Urothelium cell line (cell line): ENCODE measurements at regions not wholly inside any gene's neighbourhood (a gene's known extent, or its start where the extent isn't known, plus 50 kb on each side); places are given as distances from the start of the nearest gene placed in this dataset.
A peak's percentile ranks its signal among the peaks of the same experiment; 100 is the strongest.

Experiments used
- DNase-seq: peaks from one replicate; pipeline ENCODE4 v3.0.0; 2011; ENCODE audit warnings: low spot score, mixed read lengths
- FAIRE-seq: peaks from 2 replicates; lab custom pipeline; 2011; peaks lifted over from hg19 to GRCh38; lab: Jason Lieb, UNC

DNA sequence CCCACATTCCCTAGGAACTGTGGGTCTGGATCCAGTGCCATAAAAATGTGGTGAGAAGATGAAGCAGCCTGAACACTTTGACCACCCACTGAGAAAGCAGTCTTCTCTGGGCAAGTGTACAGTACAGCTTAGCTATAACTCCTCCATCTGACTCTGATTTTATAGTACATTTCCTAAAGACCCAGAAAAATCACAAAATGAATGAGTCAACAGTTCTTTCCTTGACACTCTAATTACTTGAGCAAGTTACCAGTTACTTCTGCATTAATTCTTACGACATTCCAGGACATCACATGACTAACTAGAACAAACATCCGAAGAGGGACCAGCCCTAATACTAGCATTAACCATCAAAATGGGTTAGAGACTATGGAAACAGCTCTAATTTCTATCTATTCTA, 148.1 kb upstream of the PEX5L start:
- DNase-seq (no peak), FAIRE-seq (no peak)

GRCh38 chr3:180185650-180186049, 148.9 kb upstream of the PEX5L start:
- FAIRE-seq (no peak), DNase-seq (no peak)

- FAIRE-seq (no peak), DNase-seq (no peak)
Observed at GRCh38 chr3:180188512-180189309, 152.0 kb upstream of the PEX5L start.

GRCh38 chr3:180189310-180189648, 152.5 kb upstream of the PEX5L start:
- FAIRE-seq (no peak), DNase-seq (no peak)

- no peak for DNase-seq
- no peak for FAIRE-seq
Observed at GRCh38 chr3:180196658-180197057, 159.9 kb upstream of the PEX5L start.

GRCh38 chr3:180199417-180199995, 162.8 kb upstream of the PEX5L start:
- FAIRE-seq (no peak), DNase-seq (no peak)

DNA sequence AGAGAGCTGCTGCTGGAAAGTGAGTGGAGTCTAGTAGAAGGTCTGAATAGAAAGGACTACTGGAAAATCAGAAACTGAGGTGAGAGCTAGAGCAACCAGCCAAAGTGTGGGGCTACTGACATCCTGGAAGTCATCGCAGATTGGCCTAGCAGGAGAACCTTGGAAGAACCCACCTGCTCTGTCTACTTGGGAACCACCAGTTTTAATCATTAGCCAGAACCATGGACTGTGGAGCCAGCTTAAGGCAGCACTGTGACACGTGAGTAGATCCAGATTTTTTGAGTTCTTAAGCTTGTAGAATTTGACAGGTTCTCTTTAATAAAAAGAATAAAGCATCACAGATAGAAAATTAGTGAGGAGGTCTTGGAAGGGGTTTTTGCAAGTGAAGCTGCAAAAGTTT, 179.1 kb upstream of the PEX5L start:
- no peak for FAIRE-seq
- DNase-seq, result no peak

DNA sequence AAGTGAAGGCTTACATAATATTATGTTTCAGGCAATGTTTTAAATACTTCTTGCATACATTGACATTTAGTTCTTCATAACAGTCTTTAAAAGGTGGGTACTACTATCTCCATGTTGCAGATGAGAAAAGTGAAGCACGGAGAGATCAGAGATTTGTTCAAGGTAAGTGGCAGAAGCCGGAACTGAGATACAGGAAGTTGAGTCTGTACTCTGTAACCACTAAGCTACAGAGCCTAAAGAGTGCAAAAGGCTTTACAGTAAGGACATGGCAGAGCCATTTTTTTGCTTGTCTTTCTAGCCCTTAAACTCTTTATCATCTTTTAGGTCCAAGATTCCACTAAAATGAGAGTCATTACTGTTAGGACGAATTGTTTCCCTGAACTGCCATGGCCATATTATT, 186.5 kb upstream of the PEX5L start:
- no peak for DNase-seq
- FAIRE-seq, result no peak

GRCh38 chr3:180229113-180229512, 192.4 kb upstream of the PEX5L start:
- DNase-seq (no peak), FAIRE-seq (no peak)

DNA sequence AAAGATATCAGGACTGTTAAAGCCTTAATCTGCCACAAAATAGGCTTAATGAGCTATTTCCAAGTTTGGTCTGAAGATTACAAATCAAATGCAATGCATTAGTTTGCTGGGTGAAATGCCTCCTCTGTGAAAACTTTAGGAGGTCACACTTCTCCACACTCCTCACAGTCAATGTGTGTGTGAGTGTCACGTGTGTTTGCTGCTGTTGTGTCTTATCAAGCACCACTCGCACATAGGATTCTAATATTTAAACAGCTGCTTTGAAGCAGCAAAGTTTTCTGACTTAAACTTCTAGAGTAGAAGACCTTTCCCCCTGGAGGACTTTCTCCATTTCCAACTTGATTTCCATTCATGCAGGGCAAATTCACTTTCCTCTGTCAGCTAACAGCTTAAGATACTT, 203.2 kb upstream of the PEX5L start:
- no peak for DNase-seq
- FAIRE-seq, result no peak

DNA sequence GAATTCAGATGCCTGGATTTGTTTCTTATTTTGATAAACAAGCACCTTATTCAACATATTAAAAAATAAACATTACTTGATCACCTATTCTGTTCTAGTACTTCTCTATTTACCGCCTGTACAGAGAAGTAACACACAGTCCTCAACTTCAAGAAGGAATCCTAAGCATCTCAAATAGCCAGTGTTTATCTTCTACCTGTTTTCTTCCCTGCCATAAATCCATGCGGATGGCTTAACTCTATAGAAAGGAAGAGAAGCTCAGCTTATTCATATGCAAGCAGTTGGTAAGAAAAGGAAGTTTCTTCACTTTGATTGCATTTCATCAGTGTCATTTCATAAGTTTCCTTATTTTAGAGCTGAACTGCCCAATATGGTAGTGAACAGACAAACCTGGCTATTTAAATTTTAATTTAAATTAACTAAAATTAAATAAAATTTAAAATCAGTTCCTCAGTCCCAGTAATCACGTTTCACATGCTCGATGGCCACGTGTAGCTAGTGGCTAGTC, 210.0 kb upstream of the PEX5L start:
- no peak for FAIRE-seq
- DNase-seq, result no peak

- DNase-seq, result no peak
- no peak for FAIRE-seq
Observed at GRCh38 chr3:180250172-180250571, 213.4 kb upstream of the PEX5L start.

- DNase-seq (no peak), FAIRE-seq (no peak)
Observed at GRCh38 chr3:180252683-180253082, 215.9 kb upstream of the PEX5L start.

- FAIRE-seq (no peak), DNase-seq (no peak)
Observed at GRCh38 chr3:180253283-180253682, 216.5 kb upstream of the PEX5L start.

DNA sequence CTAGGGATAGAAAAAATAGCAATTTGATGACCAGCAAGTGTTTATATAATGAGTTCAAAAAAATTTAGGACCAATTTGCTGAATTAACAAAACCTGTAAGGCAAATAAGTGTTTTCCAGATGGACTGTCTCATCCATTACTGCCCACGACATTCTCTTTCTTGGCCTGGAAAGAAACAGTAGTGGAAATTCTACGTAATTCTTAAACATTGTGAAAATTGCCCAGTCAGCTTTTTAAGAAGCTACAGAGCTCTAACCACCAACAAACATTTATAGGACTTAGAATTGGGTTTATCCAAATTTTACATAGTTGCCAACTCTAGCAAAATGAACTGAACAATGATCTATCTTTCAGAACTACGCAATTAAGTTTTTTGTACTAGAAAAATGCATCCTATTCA, 227.7 kb upstream of the PEX5L start:
- FAIRE-seq, result no peak
- DNase-seq, result no peak

DNA sequence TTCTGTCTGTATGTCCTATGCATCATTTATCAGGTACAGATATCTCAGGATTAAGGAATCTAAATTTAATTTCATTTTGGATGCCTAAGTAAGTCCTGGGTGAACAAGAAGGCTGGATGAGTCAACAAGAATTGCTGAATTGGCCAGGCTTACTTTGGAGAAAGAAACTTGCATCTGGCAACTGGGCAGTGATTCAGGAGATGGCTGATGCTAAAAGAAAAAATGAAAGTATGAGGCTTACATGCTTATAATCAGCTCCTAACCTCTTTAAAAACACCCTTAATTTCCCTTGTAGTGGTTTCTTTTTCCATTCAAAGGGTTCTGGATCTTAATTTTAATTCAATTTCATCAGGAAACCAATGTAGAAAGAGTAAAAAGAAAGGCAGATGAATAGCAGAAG, 228.8 kb upstream of the PEX5L start:
- FAIRE-seq (no peak), DNase-seq (no peak)

DNA sequence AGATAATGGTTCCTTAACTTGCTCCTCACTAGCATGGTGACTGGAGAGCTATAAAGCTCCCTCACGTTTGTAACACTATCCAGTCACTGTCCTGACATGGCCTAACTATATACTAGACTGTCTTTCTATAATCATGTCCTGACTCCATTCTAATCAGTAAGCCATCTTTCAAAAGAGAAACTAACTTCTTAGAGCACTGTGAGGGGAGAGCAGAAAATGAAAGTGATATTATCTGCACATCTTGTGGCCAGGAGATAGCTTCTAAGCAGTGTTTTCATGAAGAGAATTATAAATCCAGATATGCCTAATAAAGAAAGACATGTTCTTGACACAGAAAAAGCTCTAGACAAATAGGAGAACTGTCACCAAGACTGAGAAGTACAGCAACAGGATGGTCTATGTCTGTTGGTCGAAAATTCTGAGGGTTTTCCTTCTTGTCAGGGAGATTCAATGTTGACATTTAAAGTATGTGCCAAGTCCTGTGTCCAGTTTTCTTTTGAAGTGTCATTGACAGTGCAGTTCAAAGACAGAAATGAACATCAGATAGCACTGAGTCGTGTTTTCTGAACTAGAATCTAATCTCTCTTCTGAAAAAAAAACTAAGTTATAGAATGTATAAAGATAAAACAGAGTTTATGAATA, 230.6 kb upstream of the PEX5L start:
- no peak for FAIRE-seq
- DNase-seq, result no peak

DNA sequence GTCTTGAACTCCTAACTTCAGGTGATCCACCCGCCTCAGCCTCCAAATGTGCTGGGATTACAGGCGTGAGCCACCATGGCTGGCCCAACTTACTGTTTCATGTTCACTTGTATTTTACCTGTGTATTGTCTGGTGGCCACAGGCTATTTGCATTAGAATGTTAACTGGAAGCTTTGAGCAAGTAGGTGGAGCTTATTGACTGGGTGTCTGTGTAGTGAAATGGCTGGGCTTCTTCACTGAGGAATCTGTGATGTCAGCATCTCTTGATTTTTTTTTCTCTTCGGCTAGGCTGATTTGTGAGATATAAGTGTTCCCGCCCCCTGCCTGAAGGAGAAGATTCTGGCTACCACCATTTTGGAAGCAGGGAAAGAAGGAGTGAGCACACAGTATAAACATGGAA, 237.8 kb upstream of the PEX5L start:
- DNase-seq (no peak), FAIRE-seq (no peak)

DNA sequence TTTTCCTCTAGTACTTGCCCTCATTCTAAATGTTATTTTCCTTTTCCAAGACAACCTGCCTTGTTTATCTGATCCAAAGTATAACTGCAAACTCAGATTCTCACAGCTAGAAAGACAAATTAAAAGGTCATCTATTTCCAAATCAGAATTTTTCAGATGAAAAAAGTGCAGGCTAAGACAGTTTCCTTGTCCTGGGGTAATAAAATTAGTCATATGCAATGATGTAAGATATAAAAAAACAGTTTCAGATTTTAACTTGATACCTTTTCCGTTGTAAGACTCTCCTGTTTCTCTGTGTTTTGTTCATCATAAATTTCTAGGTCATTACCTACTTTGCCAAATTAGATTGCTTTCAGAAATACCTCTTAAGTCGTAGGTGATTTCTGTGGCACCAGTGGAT, 238.4 kb upstream of the PEX5L start:
- FAIRE-seq (no peak), DNase-seq (no peak)

DNA sequence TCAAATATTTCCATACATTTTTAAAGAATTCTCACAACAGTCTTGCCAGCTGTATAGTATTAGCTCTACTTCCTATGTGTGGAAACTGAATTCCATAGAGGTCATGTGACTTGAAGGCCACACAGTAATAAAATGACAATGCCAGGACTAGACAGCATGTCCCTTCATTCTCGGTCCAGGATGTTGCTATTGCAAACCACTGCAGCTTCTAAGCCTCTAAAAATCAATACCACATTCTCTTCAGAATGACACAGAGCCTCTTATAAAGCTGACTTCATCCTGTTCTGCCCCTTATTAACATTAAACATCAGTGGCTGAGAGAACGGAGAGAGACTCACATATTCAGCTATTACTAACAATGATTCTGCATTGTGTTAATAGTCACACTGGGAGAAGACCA, 240.3 kb upstream of the PEX5L start:
- DNase-seq (peak; percentile 14), FAIRE-seq (no peak)

DNA sequence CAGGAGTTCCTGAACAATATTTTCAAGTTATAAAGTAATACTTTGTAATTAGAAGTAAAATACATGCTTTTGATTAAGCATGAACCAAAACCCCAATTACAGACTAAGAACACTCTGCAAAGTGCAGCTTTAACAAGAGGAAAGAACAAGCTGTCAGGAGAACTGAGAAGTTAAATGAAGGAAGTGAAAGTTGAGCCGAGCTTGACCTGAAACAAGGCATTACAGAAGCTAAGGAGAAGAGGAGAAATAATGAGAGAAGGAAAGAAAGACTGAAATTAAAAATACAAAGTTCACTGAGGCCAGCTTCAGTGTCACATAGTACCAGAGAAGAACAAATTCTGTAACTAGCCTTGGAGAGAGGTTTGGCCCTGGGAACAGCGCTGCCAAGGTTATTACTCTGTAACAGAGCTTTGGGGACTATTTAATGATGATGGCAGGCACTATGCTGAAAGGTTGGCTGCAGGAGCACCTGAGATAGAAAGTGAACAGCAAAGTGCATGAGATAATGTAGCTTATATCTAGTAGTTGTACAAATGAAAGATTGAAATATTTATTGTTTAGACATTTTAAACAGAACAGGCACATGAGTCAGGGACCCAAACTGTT, 241.9 kb upstream of the PEX5L start:
- DNase-seq, result no peak
- FAIRE-seq, result no peak

DNA sequence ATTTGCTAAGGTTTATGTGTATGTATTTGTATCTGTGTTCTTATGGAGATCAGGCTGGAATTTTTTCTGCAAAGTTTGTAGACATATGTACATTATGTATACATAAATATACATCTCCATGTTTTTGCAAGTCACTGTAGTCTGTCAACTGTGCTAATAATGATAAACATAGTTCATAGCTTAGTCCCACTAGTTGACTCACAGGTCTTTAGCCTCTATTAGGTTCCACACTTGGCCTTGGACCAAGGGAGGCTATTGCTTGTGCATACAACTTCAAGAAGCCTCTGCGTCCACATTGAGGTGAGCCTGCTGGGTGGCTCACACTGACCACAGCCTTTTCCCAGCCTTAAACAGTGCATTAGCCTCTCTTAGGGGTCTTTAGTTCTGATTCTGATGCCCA, 243.8 kb upstream of the PEX5L start:
- no peak for FAIRE-seq

More for the DNA sequence above, 243.8 kb upstream of the PEX5L start:
- DNase-seq, result no peak
